Epithelial cell of esophagus (primary cell): ENCODE measurements at regions not wholly inside any gene's neighbourhood (a gene's known extent, or its start where the extent isn't known, plus 50 kb on each side); places are given as distances from the start of the nearest gene placed in this dataset.

Source experiments
- DNase-seq: peaks from one replicate; pipeline ENCODE4 v3.0.0; 2010; ENCODE audit warnings: low read depth
- H3K4me3 ChIP-seq: 2 replicates; pipeline ENCODE4 v1.5.1; 2011; ENCODE audit warnings: mild to moderate bottlenecking, low read length, control low read depth
- TF ChIP-seq, protein P1 (sequence below): IDR thresholded peaks from 2 replicates; pipeline ENCODE4 v1.5.1; 2011; ENCODE audit warnings: low read depth, mild to moderate bottlenecking, low read length, control low read depth, inconsistent platforms; ENCODE audit not compliant: insufficient read depth; ENCODE audit errors: missing control alignments

GRCh38 chr16:85194307-85195270 lies 82.3 kb upstream of the CIBAR2 start:
- TF ChIP-seq, protein P1, sequence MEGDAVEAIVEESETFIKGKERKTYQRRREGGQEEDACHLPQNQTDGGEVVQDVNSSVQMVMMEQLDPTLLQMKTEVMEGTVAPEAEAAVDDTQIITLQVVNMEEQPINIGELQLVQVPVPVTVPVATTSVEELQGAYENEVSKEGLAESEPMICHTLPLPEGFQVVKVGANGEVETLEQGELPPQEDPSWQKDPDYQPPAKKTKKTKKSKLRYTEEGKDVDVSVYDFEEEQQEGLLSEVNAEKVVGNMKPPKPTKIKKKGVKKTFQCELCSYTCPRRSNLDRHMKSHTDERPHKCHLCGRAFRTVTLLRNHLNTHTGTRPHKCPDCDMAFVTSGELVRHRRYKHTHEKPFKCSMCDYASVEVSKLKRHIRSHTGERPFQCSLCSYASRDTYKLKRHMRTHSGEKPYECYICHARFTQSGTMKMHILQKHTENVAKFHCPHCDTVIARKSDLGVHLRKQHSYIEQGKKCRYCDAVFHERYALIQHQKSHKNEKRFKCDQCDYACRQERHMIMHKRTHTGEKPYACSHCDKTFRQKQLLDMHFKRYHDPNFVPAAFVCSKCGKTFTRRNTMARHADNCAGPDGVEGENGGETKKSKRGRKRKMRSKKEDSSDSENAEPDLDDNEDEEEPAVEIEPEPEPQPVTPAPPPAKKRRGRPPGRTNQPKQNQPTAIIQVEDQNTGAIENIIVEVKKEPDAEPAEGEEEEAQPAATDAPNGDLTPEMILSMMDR, result no peak

DNA sequence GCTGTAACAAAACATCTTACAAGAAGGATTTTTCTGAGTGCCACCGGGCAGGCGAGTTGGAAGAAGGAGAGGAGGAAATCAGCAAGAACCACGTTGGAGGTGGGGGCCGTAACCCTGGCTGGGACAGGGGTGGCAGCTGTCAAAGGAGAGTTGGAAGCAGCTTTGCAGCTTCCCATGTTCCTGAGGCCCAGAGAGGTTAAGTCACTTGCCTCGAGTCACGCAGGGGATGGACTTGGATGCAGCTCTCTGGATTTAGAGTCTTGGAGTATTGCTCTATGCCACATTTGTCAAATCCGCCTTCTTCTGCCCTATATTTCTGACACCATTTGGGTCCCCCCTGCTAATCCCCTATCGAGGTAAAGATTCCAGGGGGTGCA lies 83.0 kb upstream of the CIBAR2 start:
- TF ChIP-seq, protein P1, result no peak
- no peak overlapping the region for H3K4me3 ChIP-seq
- DNase-seq, result no peak

More at GRCh38 chr16:85194307-85195270, 82.3 kb upstream of the CIBAR2 start:
- no peak overlapping the region for H3K4me3 ChIP-seq
- no peak for DNase-seq

DNA sequence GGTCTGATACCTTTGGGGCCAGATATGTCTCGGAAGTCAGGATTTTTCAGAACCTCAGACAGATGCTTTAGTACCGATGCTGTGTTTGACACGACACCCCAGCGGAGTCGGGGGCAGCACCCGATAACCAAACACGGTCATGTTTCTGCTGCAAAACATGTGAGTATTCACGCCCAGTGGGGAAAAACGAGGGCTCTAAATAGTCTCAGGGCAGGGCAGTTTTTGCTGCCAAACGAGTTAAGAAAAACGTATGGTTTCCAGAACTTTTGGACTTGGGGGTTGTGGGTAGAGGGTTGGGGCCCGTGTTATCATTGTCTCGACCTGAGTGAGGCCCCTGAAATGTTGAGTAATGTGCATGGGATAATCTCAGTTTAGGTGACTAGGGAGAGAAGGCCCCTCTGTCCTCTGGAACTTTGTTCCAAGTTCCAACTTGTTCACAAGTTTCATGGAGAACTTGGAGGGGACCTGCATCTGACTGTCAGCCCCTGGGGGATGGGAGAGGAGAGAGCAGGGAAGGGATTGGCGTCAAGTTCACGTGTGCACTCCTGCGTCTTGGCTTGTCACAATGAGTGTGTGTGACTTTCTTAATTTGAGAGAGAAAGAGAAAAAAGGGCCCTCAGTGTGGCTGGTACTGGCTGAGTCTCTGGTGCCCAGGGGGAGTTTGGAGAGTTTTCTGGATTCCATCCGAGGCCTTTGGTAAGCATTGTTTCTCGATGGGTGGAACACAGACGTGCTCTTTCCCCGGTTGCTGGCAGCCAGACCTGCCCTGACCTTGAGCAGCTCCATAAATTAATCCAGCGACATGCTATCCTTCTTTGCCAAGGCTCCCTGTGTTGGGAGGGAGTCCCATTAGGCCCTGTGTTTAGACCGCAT lies 83.9 kb upstream of the CIBAR2 start:
- no peak for DNase-seq
- no peak overlapping the region for H3K4me3 ChIP-seq
- TF ChIP-seq, protein P1, result no peak

GRCh38 chr16:85196976-85197375 lies 84.7 kb upstream of the CIBAR2 start:
- H3K4me3 ChIP-seq, result no peak overlapping the region
- DNase-seq, result no peak
- TF ChIP-seq, protein P1, result no peak

- H3K4me3 ChIP-seq, result no peak overlapping the region
- no peak for DNase-seq
- TF ChIP-seq, protein P1, result no peak
Measured at GRCh38 chr16:85197611-85198566, 85.6 kb upstream of the CIBAR2 start.

DNA sequence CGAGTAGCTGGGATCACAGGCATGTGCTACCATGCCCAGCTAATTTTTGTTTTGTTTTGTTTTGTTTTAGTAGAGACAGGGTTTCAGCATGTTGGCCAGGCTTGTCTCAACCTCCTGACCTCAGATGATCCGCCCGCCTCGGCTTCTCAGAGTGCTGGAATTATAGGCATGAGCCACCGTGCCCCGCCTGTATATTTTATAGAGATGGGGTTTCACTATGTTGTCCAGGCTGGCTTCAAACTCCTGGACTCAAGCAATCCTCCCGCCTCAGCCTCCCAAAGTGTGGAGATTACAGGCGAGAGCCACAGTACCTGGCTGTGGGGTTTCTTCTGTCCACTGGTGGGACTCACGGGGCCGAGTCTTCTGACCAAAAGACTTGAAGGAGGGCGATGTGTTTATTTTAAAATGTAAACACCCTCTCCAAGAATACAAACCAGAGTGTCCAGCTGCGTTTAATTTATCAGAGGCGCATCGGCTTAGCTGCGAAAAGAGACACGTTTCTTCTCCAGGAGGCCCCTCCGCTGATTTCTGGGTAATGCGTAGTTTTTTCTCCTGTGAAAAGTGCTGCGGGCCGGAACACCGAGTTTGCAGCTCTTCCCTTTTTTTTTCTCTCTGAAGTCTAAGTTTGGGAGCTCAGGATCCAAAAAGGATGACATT lies 86.9 kb upstream of the CIBAR2 start:
- DNase-seq, result no peak
- TF ChIP-seq, protein P1, result no peak
- H3K4me3 ChIP-seq, result no peak overlapping the region
